ENCODE measurements at regions not wholly inside any gene's neighbourhood (a gene's known extent, or its start where the extent isn't known, plus 50 kb on each side); places are given as distances from the start of the nearest gene placed in this dataset.

GRCh38 chr3:106167728-106168127 is 298.9 kb upstream of the CBLB start:
- H3K9me3 ChIP-seq: no peaks in the 10 kb centered on the region
- H3K4me1 ChIP-seq: no peaks in the 10 kb centered on the region
- DNase-seq: no peak
- no peaks in the 10 kb centered on the region for H3K27me3 ChIP-seq
- TF ChIP-seq POLR2A (IDR thresholded peaks at IDR 0.05) (no peak), CTCF (IDR thresholded peaks at IDR 0.05) (no peak)
- H3K27ac ChIP-seq: no peak overlapping the region
- no peaks in the 10 kb centered on the region for H3K36me3 ChIP-seq
- H3K4me3 ChIP-seq: no peak overlapping the region

DNA sequence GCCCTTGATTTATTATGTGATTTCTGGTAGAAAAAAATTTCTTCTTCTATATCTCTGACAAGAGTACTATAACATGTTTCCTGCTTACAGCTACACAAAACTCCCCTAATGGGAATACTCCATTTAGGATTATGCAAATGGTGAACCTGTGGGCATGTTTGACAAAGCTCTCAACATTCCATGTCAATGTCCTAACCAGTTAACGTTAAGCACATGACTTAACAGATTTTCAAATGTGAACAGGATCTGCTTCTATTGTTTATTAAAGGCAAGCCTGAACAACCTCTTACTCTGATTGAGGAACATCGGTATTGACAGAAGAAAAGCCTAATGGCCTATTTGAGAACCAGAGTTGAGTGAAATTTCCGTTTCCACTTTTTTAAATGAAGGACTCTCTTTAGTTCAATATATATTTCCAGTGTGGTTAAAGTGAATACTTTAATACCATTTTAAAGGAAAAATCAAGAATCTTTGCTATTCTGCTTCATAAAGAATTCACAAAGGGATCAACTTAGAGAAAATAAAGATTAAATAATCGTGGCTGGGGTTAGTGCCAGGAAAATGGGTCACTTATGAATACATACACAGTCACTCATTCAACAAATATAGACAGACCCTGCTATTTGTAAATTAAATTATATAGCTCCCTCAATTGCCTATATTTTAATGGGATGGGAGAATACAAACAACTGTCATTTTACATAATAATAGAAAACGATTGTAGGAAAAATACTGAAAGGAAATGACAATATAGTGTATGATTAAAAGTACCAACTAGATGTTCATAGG is 300.3 kb upstream of the CBLB start:
- no peaks in the 10 kb centered on the region for H3K4me1 ChIP-seq
- H3K4me3 ChIP-seq: no peak overlapping the region
- TF ChIP-seq POLR2A (IDR thresholded peaks at IDR 0.05) (no peak), CTCF (IDR thresholded peaks at IDR 0.05) (no peak)
- no peak overlapping the region for H3K27ac ChIP-seq
- no peak for DNase-seq
- H3K36me3 ChIP-seq: no peaks in the 10 kb centered on the region
- no peaks in the 10 kb centered on the region for H3K9me3 ChIP-seq
- H3K27me3 ChIP-seq: no peaks in the 10 kb centered on the region

DNA sequence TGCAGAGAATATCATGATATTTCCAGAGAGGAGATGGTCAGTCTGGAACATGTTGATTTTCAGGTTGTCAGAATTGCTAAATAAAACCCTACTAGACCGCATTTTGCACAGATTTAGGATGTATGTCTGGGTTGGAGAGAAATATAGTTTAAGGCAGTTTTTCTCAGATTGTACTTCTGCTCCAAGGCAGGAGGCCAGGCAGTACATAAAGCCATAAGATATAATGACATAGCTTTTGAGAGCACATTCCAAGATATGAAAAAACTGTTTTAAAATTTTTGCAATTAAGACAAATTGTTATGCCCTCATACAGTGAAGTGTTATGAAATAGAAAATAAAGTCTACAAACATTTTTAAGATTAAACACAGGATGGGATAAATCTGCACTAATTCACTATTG is 301.8 kb upstream of the CBLB start:
- Histone ChIP-seq H3K4me1 (no peaks in the 10 kb centered on the region), H3K27me3 (no peaks in the 10 kb centered on the region), H3K27ac (no peak overlapping the region), H3K9me3 (no peaks in the 10 kb centered on the region), H3K4me3 (no peak overlapping the region), H3K36me3 (no peaks in the 10 kb centered on the region)
- DNase-seq: no peak
- TF ChIP-seq CTCF (IDR thresholded peaks at IDR 0.05) (no peak), POLR2A (IDR thresholded peaks at IDR 0.05) (no peak)

GRCh38 chr3:106172101-106172500 is 303.3 kb upstream of the CBLB start:
- no peak for TF ChIP-seq POLR2A (IDR thresholded peaks at IDR 0.05)
- no peak for TF ChIP-seq CTCF (IDR thresholded peaks at IDR 0.05)
- H3K36me3 ChIP-seq: no peaks in the 10 kb centered on the region

GRCh38 chr3:106172780-106173179 is 304.0 kb upstream of the CBLB start:
- no peaks in the 10 kb centered on the region for H3K4me1 ChIP-seq
- H3K27me3 ChIP-seq: no peaks in the 10 kb centered on the region
- no peaks in the 10 kb centered on the region for H3K9me3 ChIP-seq
- no peak overlapping the region for H3K4me3 ChIP-seq
- DNase-seq: no peak
- H3K36me3 ChIP-seq: no peaks in the 10 kb centered on the region
- no peak for TF ChIP-seq POLR2A (IDR thresholded peaks at IDR 0.05)
- no peak for TF ChIP-seq CTCF (IDR thresholded peaks at IDR 0.05)
- H3K27ac ChIP-seq: no peak overlapping the region

More at GRCh38 chr3:106172101-106172500, 303.3 kb upstream of the CBLB start:
- Histone ChIP-seq H3K9me3 (no peaks in the 10 kb centered on the region), H3K27me3 (no peaks in the 10 kb centered on the region), H3K4me1 (no peaks in the 10 kb centered on the region), H3K27ac (no peak overlapping the region), H3K4me3 (no peak overlapping the region)
- DNase-seq: no peak

Data from Peyer's patch (tissue), 4 donors.